ENCODE measurements at regions not wholly inside any gene's neighbourhood (a gene's known extent, or its start where the extent isn't known, plus 50 kb on each side); places are given as distances from the start of the nearest gene placed in this dataset.
"Not testable (repeated sequence)": the region's sequence is repeated elsewhere in the genome, so short reads cannot be mapped to it uniquely, and the experiment has no call there.

GRCh38 chr12:131245161-131245560, 291.5 kb downstream of the ADGRD1 start:
- TF ChIP-seq CTCF, POLR2A (IDR thresholded peaks at IDR 0.05): not testable (repeated sequence)

Measured in esophagus squamous epithelium (tissue), 4 donors.